Stimulated activated CD8-positive, alpha-beta memory T cell treated with anti-CD3 and anti-CD28 coated beads, Interleukin-15, amount 100 ng/mL, for 1 hour (primary cell): ENCODE measurements at regions not wholly inside any gene's neighbourhood (a gene's known extent, or its start where the extent isn't known, plus 50 kb on each side); places are given as distances from the start of the nearest gene placed in this dataset.

Source experiments
- DNase-seq: peaks from one replicate; pipeline ENCODE4 v3.0.0-alpha.2; 2020; ENCODE audit warnings: low read depth

GRCh38 chr14:25150401-25150800 lies 100.5 kb upstream of the STXBP6 start:
- DNase-seq: no peak

DNA sequence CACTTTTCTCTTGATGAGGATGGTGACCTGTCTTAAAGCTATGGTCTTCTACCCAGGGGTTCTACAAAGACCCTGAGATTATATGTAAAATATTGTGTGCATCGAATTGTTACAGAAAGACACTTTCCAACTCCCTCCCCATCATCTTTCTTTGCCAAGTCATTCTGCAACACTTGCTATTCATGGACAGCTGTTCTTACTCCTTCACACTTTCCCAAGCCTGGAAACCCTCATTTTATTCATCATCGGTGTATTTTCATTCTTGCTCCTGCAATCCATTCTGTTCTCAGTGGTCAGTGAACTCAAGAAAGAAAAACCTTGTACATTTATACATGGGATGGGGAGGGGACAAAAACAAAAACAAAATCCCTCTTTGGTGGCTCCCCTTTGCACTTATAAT lies 90.5 kb upstream of the STXBP6 start:
- DNase-seq: no peak

DNA sequence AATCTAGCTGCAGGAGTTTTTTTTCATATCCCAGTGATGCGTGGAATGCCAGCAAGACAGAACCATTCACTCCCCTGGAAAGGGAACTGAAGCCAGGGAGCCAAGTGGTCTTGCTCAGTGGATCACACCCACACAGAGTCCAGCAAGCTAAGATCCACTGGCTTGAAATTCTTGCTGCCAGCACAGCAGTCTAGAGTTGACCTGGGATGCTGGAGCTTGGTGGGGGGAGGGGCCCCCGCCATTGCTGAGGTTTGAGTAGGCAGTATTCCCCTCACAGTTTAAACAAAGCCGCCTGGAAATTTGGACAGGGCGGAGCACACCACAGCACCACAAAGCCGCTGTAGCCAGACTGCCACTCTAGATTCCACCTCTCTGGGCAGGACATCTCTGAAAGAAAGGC lies 86.9 kb upstream of the STXBP6 start:
- no peak for DNase-seq

DNA sequence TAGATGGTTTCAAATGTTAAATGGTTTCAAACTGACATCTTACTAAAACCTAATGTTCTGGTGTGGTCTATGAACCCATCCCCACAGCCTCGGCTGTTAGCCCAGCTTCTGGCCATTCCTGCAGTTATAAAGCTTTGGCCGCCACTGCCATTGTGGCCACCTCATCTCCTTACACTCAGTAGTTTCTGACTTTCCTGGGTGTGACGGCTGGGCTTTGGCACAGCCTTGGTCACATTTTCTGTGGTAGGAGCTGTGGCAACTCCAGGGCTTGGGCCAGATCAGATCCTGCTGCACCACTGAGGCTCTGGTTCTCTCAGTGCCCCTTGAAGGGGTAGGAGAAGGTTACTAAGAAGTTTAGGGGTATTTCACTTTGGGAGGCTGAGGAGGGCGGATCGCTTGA lies 84.2 kb upstream of the STXBP6 start:
- DNase-seq: no peak

- peak; percentile 4 for DNase-seq
Measured at GRCh38 chr14:25132732-25133422, 82.9 kb upstream of the STXBP6 start.

- DNase-seq: no peak
Measured at GRCh38 chr14:25132094-25132493, 82.1 kb upstream of the STXBP6 start.

GRCh38 chr14:25122843-25123242 lies 72.9 kb upstream of the STXBP6 start:
- DNase-seq: no peak

DNA sequence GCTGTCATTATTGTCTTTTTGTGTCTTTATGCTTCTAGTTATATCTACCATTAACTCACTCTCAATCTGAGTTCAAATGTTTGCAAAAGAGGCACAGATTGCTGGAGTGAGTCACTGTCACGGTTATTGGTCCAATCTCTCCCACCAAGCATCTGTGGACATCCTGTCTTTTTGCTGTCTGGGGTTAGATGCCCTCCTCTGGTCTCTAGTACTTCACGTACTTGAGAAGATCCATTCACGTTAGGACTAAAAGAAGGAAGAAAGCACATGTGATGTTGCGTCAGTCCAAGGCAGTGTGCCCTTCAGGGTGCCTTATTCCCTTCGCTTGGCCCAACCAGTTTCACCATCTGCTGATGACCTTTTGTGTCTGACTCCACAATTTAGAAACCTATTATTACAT lies 72.3 kb upstream of the STXBP6 start:
- DNase-seq: no peak

DNA sequence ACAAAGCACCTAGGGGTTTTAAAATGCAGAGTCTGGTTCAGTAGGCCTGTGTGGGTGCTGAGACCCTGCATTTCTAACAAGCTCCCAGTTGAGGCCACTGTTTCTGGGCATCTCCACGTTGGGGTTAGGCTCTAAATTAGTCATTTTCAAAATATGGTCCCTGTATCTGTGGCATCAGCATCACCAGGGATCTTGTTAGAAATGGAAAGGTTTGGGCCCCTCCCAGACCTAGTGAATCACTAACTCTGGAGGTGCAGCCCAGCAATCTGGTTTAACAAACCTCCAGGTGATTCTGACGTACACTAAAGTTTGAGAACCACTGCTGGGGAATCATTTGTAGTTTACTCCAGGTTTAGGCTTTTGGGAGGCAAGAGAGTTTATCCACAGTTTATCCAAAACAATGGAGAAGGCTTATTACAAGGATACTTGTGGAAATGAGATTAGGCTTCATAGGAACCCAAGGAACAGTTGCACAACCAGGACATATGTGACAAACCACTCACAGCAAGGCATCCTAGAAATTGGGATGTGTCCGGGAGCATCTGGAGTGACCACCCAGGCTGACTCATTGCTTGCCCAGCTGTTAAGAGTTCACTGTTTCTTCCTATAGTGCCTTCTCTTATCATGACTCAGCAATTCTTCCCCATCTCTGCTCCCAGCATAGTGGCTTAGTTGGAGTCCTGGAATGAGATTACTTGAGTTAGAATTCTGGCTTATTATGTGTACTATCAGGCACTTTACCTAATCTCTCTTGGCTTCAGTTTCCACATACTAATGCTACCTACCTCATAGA lies 71.6 kb upstream of the STXBP6 start:
- DNase-seq: no peak

DNA sequence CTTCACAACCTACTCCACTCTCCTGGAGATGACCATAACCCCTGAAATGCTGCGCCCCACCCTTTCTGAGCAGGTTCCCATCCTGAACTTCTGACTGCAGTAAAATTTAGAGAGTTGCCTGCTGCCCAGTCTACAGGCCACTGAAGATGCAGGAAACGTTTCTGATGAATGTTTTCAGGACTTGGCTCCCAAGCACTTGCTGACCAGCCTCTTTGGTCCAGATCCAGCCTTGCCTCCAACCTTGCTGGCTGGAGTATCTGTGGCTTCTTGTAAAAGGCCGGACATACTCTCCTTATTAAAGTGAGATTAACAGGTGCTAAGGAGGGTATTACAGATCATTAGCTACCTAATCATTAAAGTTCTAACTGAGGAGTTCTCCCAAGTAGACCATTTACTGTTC lies 70.3 kb upstream of the STXBP6 start:
- no peak for DNase-seq

GRCh38 chr14:25118671-25119070 lies 68.7 kb upstream of the STXBP6 start:
- no peak for DNase-seq

- no peak for DNase-seq
Measured at GRCh38 chr14:25117342-25117741, 67.4 kb upstream of the STXBP6 start.

GRCh38 chr14:25116607-25117006 lies 66.7 kb upstream of the STXBP6 start:
- DNase-seq: no peak

DNA sequence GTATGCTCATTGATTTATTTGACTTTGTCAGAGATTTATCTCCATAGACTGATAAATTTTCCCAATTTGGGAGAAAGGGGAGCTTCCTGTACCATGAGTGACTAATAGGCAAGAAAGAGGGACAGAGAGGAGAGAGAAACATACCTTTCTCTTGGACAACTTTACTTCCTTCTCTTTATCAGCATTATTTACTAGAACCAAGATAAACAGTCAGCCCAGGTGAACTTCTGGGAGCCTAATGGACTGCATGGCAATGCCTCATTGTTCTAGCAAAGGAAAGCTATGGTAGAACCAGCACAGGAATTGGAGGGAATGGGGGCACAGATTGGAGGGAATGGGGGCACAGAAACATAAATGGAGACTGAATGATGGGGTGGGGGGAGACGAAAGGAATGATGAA lies 63.4 kb upstream of the STXBP6 start:
- no peak for DNase-seq

DNA sequence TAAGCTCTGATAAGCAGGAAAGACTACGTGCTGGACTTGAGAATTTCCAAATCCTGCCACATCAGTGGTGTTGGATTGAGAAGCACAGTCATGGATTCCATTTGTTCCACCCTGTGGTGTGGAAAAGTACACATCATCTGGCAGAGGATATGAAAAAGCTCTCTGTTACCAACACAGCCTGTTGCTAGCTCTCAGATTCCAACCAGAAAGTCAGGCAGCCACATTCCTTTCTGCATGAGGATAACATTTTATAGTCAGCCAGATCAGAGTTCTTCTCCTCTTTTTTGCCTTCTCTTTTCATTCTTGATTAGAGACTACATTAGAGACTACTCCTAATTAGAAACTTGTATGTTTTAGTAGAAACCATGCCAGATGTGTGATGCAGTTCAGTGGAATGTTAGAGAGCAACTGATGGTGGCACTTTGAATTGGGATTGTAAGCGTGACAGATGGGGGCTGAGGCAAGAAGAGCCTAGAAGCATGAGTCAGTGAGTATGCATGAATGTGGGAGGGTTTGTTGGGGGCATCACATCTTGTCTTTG lies 61.2 kb upstream of the STXBP6 start:
- no peak for DNase-seq

GRCh38 chr14:25110106-25110505 lies 60.2 kb upstream of the STXBP6 start:
- DNase-seq: no peak

DNA sequence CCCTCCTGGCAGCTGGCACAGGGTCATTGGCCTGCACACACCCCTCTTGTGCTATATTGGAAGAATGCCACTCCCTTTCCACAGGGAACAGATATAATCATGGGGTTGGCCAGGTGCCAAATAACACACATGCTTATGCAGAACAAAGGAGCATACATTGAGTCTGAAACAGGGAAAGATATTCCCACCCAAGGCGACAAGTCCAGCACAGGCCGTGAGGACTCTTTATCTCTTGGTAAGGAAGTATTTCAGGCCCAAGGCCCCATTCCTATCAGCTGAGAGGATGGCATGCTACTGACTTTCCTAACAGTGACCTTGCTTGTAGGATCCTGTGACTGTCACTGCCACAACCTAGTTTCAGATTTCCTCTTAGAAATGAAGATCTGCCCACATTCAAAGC lies 59.0 kb upstream of the STXBP6 start:
- DNase-seq: no peak

GRCh38 chr14:25108291-25108690 lies 58.3 kb upstream of the STXBP6 start:
- no peak for DNase-seq

GRCh38 chr14:25103820-25104219 lies 53.9 kb upstream of the STXBP6 start:
- no peak for DNase-seq

DNA sequence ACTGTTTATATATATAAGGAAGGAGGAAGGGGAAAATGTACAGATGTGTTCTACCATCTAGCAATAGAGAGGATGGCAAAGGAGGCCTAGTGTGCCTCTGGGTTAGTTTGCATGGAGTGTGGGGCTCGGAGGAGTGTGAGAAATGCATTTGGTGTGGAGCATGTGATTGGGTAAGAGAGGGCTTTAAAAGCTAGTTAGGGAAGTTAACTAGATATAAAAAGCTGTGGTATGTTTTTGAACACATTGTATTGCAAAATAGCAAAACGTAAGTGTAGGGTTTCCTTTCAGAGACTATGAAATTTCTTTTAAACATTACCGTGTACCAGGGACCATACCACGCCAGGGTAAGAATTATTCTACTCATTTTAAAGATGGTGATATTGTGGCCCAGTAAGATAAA lies 53.3 kb upstream of the STXBP6 start:
- DNase-seq: no peak

DNA sequence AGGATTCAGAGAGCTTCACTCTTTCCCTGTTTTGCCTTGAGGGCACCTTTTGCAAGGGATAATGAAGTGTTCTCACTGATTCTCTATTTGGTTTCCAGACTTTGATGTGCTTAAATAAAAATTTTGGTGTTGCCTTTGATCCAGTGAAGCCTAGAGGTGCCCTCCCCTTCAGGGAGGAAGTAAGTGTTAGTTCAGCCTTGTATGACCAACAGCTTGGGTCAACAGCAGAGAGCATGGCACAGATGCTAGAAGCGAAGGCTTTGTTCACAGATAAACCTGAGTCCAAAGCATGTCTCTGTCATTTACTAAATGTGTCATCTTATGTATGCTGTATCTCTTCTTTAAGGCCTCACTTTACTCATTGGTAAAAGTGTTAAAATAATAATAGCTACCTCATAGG lies 52.8 kb upstream of the STXBP6 start:
- no peak for DNase-seq

DNA sequence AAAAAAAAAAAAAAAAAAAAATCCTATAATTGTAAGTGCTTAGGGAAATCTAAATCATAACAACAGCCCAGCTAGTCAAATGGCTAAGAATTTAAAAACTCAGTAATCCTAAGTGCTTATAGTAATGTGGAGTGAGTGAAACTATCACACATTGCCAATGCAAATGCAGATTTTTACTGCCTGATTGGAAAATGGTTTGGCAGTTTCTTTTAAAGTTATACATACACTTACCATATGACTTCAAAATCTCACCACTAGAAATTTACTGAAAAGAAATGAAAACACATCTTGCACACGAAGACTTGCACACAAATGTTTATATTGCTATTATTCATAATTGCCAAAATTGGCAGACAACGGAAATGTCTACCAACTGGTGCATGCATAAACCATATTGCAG lies 51.3 kb upstream of the STXBP6 start:
- no peak for DNase-seq
